Calu3 (cell line): ENCODE measurements at regions not wholly inside any gene's neighbourhood (a gene's known extent, or its start where the extent isn't known, plus 50 kb on each side); places are given as distances from the start of the nearest gene placed in this dataset.

Experiments
- BruUV-seq: library from RNA; stranded (reverse); fragments of 400-500 nt; replicated peaks from 2 replicates; lab custom pipeline; 2021; lab: Mats Ljungman, UMichigan
- CTCF ChIA-PET: fragments of 300-600 bp; sonication (Branson Sonifier 250); formaldehyde crosslinking; loops from one replicate; lab custom pipeline; 2022; ENCODE audit warnings: antibody characterized with exemption; lab: Charles Lee
- DNase-seq: peaks from one replicate; pipeline ENCODE4 v3.0.0; 2022
- H3K27ac Mint-ChIP-seq: one replicate; pipeline ENCODE4 v1.8.0; 2022; ENCODE audit warnings: mixed read lengths; ENCODE audit not compliant: unreplicated experiment
- H3K27me3 Mint-ChIP-seq: one replicate; pipeline ENCODE4 v1.8.0; 2022; ENCODE audit warnings: mixed read lengths; ENCODE audit not compliant: unreplicated experiment
- H3K36me3 Mint-ChIP-seq: one replicate; pipeline ENCODE4 v1.8.0; 2022; ENCODE audit warnings: mild to moderate bottlenecking, moderate library complexity, mixed read lengths; ENCODE audit not compliant: insufficient read depth, unreplicated experiment
- H3K4me1 Mint-ChIP-seq: one replicate; pipeline ENCODE4 v1.8.0; 2022; ENCODE audit warnings: mild to moderate bottlenecking, low read depth, mixed read lengths; ENCODE audit not compliant: unreplicated experiment
- H3K4me3 Mint-ChIP-seq: one replicate; pipeline ENCODE4 v1.8.0; 2022; ENCODE audit warnings: mild to moderate bottlenecking, low read depth, moderate library complexity, mixed read lengths; ENCODE audit not compliant: unreplicated experiment
- H3K9me3 Mint-ChIP-seq: one replicate; pipeline ENCODE4 v1.8.0; 2022; ENCODE audit warnings: low read depth, mixed read lengths; ENCODE audit not compliant: unreplicated experiment
- intact Hi-C: fragments of 100-400 bp; cut with micrococcal nuclease; formaldehyde crosslinking; loops from one replicate; pipeline ENCODE4 v1.10.0; 2022; ENCODE audit not compliant: unreplicated experiment
- TF ChIP-seq, protein P1 (sequence below): fragments of 200-600 bp; IDR thresholded peaks from one replicate; pipeline ENCODE4 v1.8.0; 2022; ENCODE audit warnings: antibody characterized with exemption; ENCODE audit not compliant: unreplicated experiment

DNA sequence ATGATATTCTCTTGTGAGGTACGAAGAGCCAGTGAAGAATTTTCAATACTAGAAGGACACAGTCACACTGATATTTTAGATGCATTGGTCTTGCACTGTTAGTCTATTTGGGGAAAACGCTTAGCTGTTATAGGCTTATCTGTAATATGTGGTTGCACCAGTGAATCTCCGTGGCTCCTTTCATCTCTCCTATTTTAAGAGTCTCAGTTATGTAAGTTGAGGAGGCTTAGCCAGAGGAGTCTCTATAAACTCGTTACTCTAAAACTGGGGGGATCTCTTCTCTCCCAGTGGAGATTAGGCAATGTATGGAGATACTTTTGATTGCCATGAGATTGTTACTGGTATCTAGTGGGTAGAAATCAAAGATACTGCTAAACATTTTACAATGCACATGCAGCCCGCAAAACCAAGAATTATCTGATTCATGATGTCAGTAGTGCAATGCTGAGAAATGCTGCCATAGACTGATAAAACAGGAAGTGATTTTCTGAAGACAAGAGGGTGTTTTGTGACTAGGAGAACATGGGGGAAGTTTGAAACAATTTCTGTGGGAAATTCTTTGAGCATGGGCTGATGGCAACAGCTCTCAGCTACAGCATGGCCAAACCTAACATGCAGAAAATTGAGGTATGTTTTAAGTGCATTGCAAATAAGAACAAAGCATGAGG, 339.1 kb downstream of the SOX11 start:
- no TSS peak for BruUV-seq
- DNase-seq, result no peak
- intact Hi-C loops, result no loop called here
- TF ChIP-seq, protein P1, sequence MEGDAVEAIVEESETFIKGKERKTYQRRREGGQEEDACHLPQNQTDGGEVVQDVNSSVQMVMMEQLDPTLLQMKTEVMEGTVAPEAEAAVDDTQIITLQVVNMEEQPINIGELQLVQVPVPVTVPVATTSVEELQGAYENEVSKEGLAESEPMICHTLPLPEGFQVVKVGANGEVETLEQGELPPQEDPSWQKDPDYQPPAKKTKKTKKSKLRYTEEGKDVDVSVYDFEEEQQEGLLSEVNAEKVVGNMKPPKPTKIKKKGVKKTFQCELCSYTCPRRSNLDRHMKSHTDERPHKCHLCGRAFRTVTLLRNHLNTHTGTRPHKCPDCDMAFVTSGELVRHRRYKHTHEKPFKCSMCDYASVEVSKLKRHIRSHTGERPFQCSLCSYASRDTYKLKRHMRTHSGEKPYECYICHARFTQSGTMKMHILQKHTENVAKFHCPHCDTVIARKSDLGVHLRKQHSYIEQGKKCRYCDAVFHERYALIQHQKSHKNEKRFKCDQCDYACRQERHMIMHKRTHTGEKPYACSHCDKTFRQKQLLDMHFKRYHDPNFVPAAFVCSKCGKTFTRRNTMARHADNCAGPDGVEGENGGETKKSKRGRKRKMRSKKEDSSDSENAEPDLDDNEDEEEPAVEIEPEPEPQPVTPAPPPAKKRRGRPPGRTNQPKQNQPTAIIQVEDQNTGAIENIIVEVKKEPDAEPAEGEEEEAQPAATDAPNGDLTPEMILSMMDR, result no peak
- Mint-ChIP-seq H3K27me3 (peaks cover 12% of the 10 kb centered on the region), H3K4me3 (no peak overlapping the region), H3K27ac (no peak overlapping the region), H3K4me1 (no peaks in the 10 kb centered on the region), H3K9me3 (peaks cover 12% of the 10 kb centered on the region), H3K36me3 (no peaks in the 10 kb centered on the region)
- CTCF ChIA-PET, result no interaction called here

DNA sequence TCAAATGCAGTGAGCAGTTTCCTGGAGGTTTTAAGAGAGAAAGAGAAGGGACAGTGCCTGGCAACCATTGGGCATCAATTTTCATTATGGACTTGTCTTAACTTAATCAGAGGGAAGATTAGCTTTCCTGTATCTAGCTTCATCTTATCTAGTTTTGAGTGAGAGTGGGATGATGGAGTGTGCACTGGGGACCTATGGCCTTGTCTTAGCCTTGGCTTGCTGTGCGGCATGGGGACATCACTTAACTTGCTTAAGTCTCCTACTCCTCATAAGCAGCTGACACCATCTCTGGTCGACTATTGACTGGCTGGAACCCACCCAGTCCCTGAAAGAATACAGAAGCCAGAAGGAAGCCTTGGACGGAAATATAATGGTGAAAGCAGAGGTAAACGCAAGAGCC, 344.0 kb downstream of the SOX11 start:
- peaks cover 5% of the 10 kb centered on the region for H3K9me3 Mint-ChIP-seq
- H3K27ac Mint-ChIP-seq, result no peak overlapping the region
- no peak for DNase-seq
- H3K36me3 Mint-ChIP-seq, result no peaks in the 10 kb centered on the region
- TF ChIP-seq, protein P1, result no peak
- no TSS peak for BruUV-seq
- CTCF ChIA-PET, result no interaction called here
- intact Hi-C loops, result loop anchor here (5.0 kb wide), 1 partner anchor 996 kb away; no protein-coding TSS in a partner anchor
- H3K4me1 Mint-ChIP-seq, result no peaks in the 10 kb centered on the region
- H3K4me3 Mint-ChIP-seq, result no peak overlapping the region
- H3K27me3 Mint-ChIP-seq, result no peaks in the 10 kb centered on the region

DNA sequence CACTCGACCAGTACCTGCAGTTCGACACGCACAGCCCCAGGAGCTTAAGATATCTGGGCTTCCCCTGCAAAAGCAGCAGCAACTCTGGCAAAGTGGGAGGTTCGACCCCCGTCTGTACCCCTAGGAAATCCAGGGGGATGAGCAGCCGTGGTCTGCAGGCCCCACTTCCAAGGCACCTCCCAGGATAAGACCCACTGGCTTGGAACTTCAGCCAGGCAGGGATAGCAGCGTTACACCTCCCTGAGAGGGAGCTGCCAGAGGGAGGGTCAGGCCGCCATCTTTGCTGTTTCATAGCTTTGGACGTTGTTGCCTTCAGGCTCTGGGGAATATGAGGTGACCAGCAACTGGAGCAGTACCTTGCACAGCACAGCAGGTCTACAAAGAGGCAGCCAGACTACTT, 351.1 kb downstream of the SOX11 start:
- BruUV-seq, result no TSS peak

DNA sequence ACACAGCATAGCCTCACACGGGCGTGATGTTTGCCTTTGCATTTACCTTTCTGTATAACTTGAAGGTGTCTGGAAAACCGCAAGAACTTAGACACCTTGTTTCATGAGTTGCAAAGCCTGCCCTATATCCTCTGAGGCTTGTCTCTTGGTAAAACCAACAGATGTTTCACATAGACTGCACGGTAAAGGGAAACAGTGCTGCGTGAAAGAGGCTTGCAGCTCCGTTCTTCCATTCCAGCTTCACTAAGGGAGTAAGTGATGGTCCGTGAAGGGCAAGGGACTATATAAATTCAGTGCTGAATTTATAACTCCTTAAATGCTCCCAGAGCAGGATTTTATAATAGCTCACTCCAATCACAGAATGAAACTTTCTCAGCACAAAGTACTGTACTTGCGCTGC, 360.5 kb downstream of the SOX11 start:
- no peak for DNase-seq
- no peak overlapping the region for H3K27ac Mint-ChIP-seq
- peaks cover 2% of the 10 kb centered on the region for H3K9me3 Mint-ChIP-seq
- no peak overlapping the region for H3K4me3 Mint-ChIP-seq
- no peaks in the 10 kb centered on the region for H3K4me1 Mint-ChIP-seq
- intact Hi-C loops, result no loop called here
- H3K27me3 Mint-ChIP-seq, result no peaks in the 10 kb centered on the region
- no peaks in the 10 kb centered on the region for H3K36me3 Mint-ChIP-seq
- BruUV-seq, result no TSS peak
- CTCF ChIA-PET, result no interaction called here
- TF ChIP-seq, protein P1, result no peak

More for the DNA sequence above, 351.1 kb downstream of the SOX11 start:
- Mint-ChIP-seq H3K27ac (no peak overlapping the region), H3K36me3 (no peaks in the 10 kb centered on the region), H3K27me3 (no peaks in the 10 kb centered on the region), H3K9me3 (peaks cover 9% of the 10 kb centered on the region), H3K4me3 (no peak overlapping the region), H3K4me1 (no peaks in the 10 kb centered on the region)
- intact Hi-C loops, result no loop called here
- no peak for DNase-seq
- CTCF ChIA-PET, result no interaction called here
- TF ChIP-seq, protein P1, result no peak
